AG09309 (cell line): ENCODE measurements at regions not wholly inside any gene's neighbourhood (a gene's known extent, or its start where the extent isn't known, plus 50 kb on each side); places are given as distances from the start of the nearest gene placed in this dataset.
"Not testable (repeated sequence)": the region's sequence is repeated elsewhere in the genome, so short reads cannot be mapped to it uniquely, and the experiment has no call there.

Experiments
- DNase-seq: peaks from one replicate; pipeline ENCODE4 v3.0.0-alpha.2; 2010; ENCODE audit warnings: low read depth
- H3K4me3 ChIP-seq: 2 replicates; pipeline ENCODE4 v1.5.1; 2011; ENCODE audit warnings: mild to moderate bottlenecking, low read depth, low read length, moderate library complexity; ENCODE audit not compliant: control insufficient read depth
- TF ChIP-seq, protein P1 (sequence below): IDR thresholded peaks from 2 replicates; pipeline ENCODE4 v1.5.1; 2011; ENCODE audit warnings: mild to moderate bottlenecking, low read depth, low read length, inconsistent platforms; ENCODE audit not compliant: insufficient read depth, control insufficient read depth; ENCODE audit errors: missing control alignments

DNA sequence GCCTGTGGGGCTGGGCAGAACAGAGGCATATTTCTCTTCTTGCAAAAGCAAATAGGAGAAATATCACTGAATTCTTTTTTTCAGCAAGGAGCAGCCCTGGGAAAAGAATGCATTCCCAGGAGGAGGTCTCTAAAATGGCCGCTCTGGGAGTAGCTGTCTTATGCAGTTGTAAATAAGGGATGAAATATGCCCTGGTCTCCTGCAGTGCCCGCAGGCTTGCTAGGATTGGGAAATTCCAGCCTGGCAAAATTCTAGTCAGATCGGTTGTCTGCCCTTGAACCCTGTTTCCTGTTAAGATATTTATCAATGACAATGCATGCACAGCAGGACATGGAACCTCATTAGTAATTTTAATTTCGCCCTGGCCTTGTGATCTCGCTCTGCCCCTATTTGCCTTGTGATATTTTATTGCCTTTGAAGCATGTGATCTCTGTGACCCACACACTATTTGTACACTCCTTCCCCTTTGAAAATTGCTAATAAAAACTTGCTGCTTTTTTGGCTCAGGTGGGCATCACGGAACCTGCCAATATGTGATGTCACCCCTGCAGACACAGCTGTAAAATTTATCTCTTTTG lies 1993.2 kb downstream of the PCDH9 start:
- TF ChIP-seq, protein P1, sequence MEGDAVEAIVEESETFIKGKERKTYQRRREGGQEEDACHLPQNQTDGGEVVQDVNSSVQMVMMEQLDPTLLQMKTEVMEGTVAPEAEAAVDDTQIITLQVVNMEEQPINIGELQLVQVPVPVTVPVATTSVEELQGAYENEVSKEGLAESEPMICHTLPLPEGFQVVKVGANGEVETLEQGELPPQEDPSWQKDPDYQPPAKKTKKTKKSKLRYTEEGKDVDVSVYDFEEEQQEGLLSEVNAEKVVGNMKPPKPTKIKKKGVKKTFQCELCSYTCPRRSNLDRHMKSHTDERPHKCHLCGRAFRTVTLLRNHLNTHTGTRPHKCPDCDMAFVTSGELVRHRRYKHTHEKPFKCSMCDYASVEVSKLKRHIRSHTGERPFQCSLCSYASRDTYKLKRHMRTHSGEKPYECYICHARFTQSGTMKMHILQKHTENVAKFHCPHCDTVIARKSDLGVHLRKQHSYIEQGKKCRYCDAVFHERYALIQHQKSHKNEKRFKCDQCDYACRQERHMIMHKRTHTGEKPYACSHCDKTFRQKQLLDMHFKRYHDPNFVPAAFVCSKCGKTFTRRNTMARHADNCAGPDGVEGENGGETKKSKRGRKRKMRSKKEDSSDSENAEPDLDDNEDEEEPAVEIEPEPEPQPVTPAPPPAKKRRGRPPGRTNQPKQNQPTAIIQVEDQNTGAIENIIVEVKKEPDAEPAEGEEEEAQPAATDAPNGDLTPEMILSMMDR, result no peak
- no peak overlapping the region for H3K4me3 ChIP-seq
- DNase-seq, result no peak

DNA sequence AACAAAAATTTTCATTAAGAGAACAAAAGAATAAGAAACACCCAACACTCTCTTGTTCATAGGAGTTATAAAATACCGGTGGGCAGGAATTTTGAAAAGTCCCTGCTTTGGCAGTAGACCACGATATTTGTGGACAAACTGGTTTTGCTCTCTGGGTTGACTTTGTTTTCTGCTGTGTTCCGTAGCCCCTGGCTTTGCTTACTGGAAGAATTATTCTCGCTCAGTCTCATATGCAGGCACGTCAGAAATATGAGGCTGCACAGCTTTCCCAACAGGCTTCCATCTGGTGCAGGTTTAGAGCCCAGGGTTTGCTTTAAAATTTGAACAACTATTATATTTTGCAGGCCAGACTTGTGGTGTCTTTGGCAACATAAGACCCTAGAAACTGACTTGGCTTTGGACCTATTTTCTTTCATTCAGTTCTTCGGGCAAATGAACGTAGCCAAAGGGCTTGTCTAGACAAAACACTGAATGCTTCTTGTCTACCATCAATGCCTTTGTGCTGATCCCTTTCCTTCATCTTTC lies 2012.6 kb downstream of the PCDH9 start:
- no peak for DNase-seq
- TF ChIP-seq, protein P1, result no peak
- H3K4me3 ChIP-seq, result no peak overlapping the region

DNA sequence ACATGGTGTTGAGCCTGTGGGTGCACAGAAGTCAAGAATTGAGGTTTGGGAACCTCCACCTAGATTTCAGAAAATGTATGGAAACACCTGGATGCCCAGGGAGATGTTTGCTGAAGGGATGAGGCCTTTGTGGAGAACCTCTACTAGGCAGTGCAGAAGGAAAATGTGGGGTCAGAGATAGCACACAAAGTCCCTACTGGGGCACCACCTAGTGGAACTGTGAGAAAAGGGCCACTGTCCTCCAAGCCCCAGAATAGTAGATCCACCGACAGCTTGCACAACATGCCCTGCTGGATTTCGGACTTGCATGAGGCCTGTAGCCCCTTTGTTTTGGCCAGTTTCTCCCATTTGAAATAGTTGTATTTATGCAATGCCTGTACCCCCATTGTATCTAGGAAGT lies 2027.3 kb downstream of the PCDH9 start:
- TF ChIP-seq, protein P1, result peak; percentile 36
- DNase-seq, H3K4me3 ChIP-seq: not testable (repeated sequence)

DNA sequence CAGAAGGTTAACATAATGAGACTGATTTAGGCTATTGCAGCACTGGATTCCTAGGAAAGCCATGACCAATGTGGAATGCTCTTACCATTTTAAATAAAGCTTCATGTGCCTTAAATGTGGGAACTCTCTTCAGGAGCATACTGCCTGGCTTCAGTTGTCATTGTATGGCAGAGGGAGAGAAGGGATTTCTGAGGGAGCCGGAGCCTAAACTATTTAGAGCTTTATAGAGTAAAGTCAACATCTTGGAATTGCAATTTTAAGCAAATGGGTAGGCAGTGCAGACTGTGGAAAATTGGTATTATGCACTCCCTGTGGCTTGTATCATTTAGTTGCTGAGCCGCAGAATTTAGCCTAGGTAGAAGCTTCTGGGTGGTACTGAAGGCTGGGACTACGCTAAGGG lies 2041.4 kb downstream of the PCDH9 start:
- DNase-seq, result no peak
- TF ChIP-seq, protein P1, result no peak
- no peak overlapping the region for H3K4me3 ChIP-seq

DNA sequence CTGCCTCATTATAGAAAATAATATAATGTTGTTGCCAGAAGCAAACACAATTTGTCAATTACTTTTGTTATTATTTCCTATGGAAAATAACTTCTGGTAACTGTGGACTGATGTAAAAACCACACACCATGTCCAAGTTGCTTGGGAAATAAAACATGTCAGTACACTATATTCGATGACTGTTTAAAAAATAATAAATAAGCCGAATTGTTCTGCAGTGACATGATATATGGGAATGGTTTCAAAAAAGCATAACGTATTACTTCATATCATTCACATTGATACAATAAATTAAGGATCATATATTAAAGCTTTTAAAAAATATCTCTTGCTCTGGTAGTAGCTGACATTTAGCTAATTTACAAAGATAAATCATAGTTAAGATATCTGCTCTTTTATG lies 2062.1 kb downstream of the PCDH9 start:
- no peak overlapping the region for H3K4me3 ChIP-seq
- TF ChIP-seq, protein P1, result no peak
- DNase-seq, result no peak

DNA sequence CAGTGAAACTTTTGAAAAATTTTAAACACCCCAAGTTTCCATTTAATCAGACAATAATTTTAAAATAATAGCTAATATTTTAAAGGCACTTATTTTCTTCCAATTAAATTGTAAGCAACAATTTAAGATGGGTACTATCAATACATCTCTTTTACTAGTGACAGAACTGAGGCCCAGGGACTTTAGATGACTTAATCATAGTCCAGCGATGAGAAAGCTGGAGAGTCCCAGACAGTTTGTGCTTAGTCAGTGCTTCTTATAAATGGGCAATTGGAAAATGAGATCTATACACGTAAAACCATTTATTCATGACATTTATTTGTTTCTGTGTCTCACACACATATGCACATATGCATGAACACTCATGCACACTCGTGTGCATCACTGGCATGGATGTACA lies 2063.5 kb downstream of the PCDH9 start:
- DNase-seq, result no peak
- no peak overlapping the region for H3K4me3 ChIP-seq
- TF ChIP-seq, protein P1, result no peak
